ENCODE measurements at regions not wholly inside any gene's neighbourhood (a gene's known extent, or its start where the extent isn't known, plus 50 kb on each side); places are given as distances from the start of the nearest gene placed in this dataset.
"Not testable (repeated sequence)": the region's sequence is repeated elsewhere in the genome, so short reads cannot be mapped to it uniquely, and the experiment has no call there.

GRCh38 chr3:184491867-184492615, 69.5 kb upstream of the EPHB3 start:
- DNase-seq (no peak), FAIRE-seq (no peak)
- WGBS, 3 donors: 21 to 26% (median 25%) methylated on average over 34 of the region's 34 CpGs
- no peak overlapping the region for H3K4me3 ChIP-seq (ENCODE audit: low read depth in 1 of 3, low read length in 3 of 3)
- no peaks in the 10 kb centered on the region for H3K36me3 ChIP-seq (ENCODE audit: control insufficient read depth in 3 of 3, insufficient read depth in 2 of 3, low read depth in 1 of 3, low read length in 3 of 3)
- H3K27me3 ChIP-seq (ENCODE audit: control insufficient read depth in 3 of 3, insufficient read depth in 3 of 3, low read length in 3 of 3): peaks cover 0 to 71% (median 17%) of the 10 kb centered on the region in 3 donors
- H3K27ac ChIP-seq (ENCODE audit: low read depth in 1 of 3, low read length in 2 of 3): no peak overlapping the region
- peaks cover 0 to 3% (median 0%) of the 10 kb centered on the region in 3 donors for H3K4me1 ChIP-seq (ENCODE audit: control insufficient read depth in 3 of 3, insufficient read depth in 2 of 3, low read depth in 1 of 3, low read length in 2 of 3)
- no peaks in the 10 kb centered on the region for H3K9me3 ChIP-seq (ENCODE audit: control insufficient read depth in 2 of 2, insufficient read depth in 1 of 2, low read depth in 1 of 2, low read length in 1 of 2)

- DNase-seq (no peak), FAIRE-seq (no peak)
- Histone ChIP-seq H3K4me1 (ENCODE audit: control insufficient read depth in 3 of 3, insufficient read depth in 2 of 3, low read depth in 1 of 3, low read length in 2 of 3) (no peaks in the 10 kb centered on the region), H3K27me3 (ENCODE audit: control insufficient read depth in 3 of 3, insufficient read depth in 3 of 3, low read length in 3 of 3) (peaks cover 0 to 40% (median 9%) of the 10 kb centered on the region in 3 donors), H3K36me3 (ENCODE audit: control insufficient read depth in 3 of 3, insufficient read depth in 2 of 3, low read depth in 1 of 3, low read length in 3 of 3) (no peaks in the 10 kb centered on the region), H3K4me3 (ENCODE audit: low read depth in 1 of 3, low read length in 3 of 3) (no peak overlapping the region), H3K27ac (ENCODE audit: low read depth in 1 of 3, low read length in 2 of 3) (no peak overlapping the region), H3K9me3 (ENCODE audit: control insufficient read depth in 2 of 2, insufficient read depth in 1 of 2, low read depth in 1 of 2, low read length in 1 of 2) (peaks cover 0 to under 1% of the 10 kb centered on the region in 2 donors)
- WGBS, 3 donors: 75 to 81% (median 77%) methylated on average over 3 of the region's 3 CpGs
Measured at GRCh38 chr3:184496933-184497332, 64.7 kb upstream of the EPHB3 start.

GRCh38 chr3:184497804-184498203, 63.8 kb upstream of the EPHB3 start:
- H3K27ac ChIP-seq (ENCODE audit: low read depth in 1 of 3, low read length in 2 of 3): no peak overlapping the region
- H3K4me3 ChIP-seq (ENCODE audit: low read depth in 1 of 3, low read length in 3 of 3): no peak overlapping the region
- H3K4me1 ChIP-seq (ENCODE audit: control insufficient read depth in 3 of 3, insufficient read depth in 2 of 3, low read depth in 1 of 3, low read length in 2 of 3): no peaks in the 10 kb centered on the region
- H3K9me3 ChIP-seq (ENCODE audit: control insufficient read depth in 2 of 2, insufficient read depth in 1 of 2, low read depth in 1 of 2, low read length in 1 of 2): peaks cover 0 to 8% of the 10 kb centered on the region in 2 donors
- no peaks in the 10 kb centered on the region for H3K36me3 ChIP-seq (ENCODE audit: control insufficient read depth in 3 of 3, insufficient read depth in 2 of 3, low read depth in 1 of 3, low read length in 3 of 3)
- H3K27me3 ChIP-seq (ENCODE audit: control insufficient read depth in 3 of 3, insufficient read depth in 3 of 3, low read length in 3 of 3): peaks cover 0 to 33% (median 9%) of the 10 kb centered on the region in 3 donors
- WGBS, 3 donors: 79 to 85% (median 83%) methylated on average over 2 of the region's 2 CpGs
- FAIRE-seq (no peak), DNase-seq (no peak)

- FAIRE-seq (no peak), DNase-seq (no peak)
- Histone ChIP-seq H3K36me3 (ENCODE audit: control insufficient read depth in 3 of 3, insufficient read depth in 2 of 3, low read depth in 1 of 3, low read length in 3 of 3) (no peaks in the 10 kb centered on the region), H3K27me3 (ENCODE audit: control insufficient read depth in 3 of 3, insufficient read depth in 3 of 3, low read length in 3 of 3) (peaks cover 0 to 20% (median 0%) of the 10 kb centered on the region in 3 donors), H3K27ac (ENCODE audit: low read depth in 1 of 3, low read length in 2 of 3) (no peak overlapping the region), H3K4me1 (ENCODE audit: control insufficient read depth in 3 of 3, insufficient read depth in 2 of 3, low read depth in 1 of 3, low read length in 2 of 3) (no peaks in the 10 kb centered on the region), H3K4me3 (ENCODE audit: low read depth in 1 of 3, low read length in 3 of 3) (no peak overlapping the region), H3K9me3 (ENCODE audit: control insufficient read depth in 2 of 2, insufficient read depth in 1 of 2, low read depth in 1 of 2, low read length in 1 of 2) (peaks cover 0 to 10% of the 10 kb centered on the region in 2 donors)
- 58 to 67% (median 62%) methylated on average over 12 of the region's 12 CpGs for WGBS, 3 donors
Measured at GRCh38 chr3:184498986-184499606, 62.5 kb upstream of the EPHB3 start.

- DNase-seq: no peak
- Histone ChIP-seq H3K27ac (ENCODE audit: low read depth in 1 of 3, low read length in 2 of 3) (no peak overlapping the region), H3K4me1 (ENCODE audit: control insufficient read depth in 3 of 3, insufficient read depth in 2 of 3, low read depth in 1 of 3, low read length in 2 of 3) (no peaks in the 10 kb centered on the region), H3K27me3 (ENCODE audit: control insufficient read depth in 3 of 3, insufficient read depth in 3 of 3, low read length in 3 of 3) (peaks cover 0 to 23% (median 0%) of the 10 kb centered on the region in 3 donors), H3K9me3 (ENCODE audit: control insufficient read depth in 2 of 2, insufficient read depth in 1 of 2, low read depth in 1 of 2, low read length in 1 of 2) (peaks cover 0 to 10% of the 10 kb centered on the region in 2 donors), H3K36me3 (ENCODE audit: control insufficient read depth in 3 of 3, insufficient read depth in 2 of 3, low read depth in 1 of 3, low read length in 3 of 3) (no peaks in the 10 kb centered on the region), H3K4me3 (ENCODE audit: low read depth in 1 of 3, low read length in 3 of 3) (no peak overlapping the region)
- 56 to 67% (median 64%) methylated on average over 12 of the region's 12 CpGs for WGBS, 3 donors
- FAIRE-seq: no peak
Measured at GRCh38 chr3:184500344-184500923, 61.2 kb upstream of the EPHB3 start.

GRCh38 chr3:184502123-184502667, 59.4 kb upstream of the EPHB3 start:
- DNase-seq (no peak), FAIRE-seq (no peak)
- peaks cover 0 to 10% of the 10 kb centered on the region in 2 donors for H3K9me3 ChIP-seq (ENCODE audit: control insufficient read depth in 2 of 2, insufficient read depth in 1 of 2, low read depth in 1 of 2, low read length in 1 of 2)
- WGBS, 3 donors: 88 to 91% (median 89%) methylated on average over 4 of the region's 4 CpGs
- H3K4me3 ChIP-seq (ENCODE audit: low read depth in 1 of 3, low read length in 3 of 3): no peak overlapping the region
- H3K27ac ChIP-seq (ENCODE audit: low read depth in 1 of 3, low read length in 2 of 3): no peak overlapping the region
- H3K4me1 ChIP-seq (ENCODE audit: control insufficient read depth in 3 of 3, insufficient read depth in 2 of 3, low read depth in 1 of 3, low read length in 2 of 3): no peaks in the 10 kb centered on the region
- H3K36me3 ChIP-seq (ENCODE audit: control insufficient read depth in 3 of 3, insufficient read depth in 2 of 3, low read depth in 1 of 3, low read length in 3 of 3): no peaks in the 10 kb centered on the region
- H3K27me3 ChIP-seq (ENCODE audit: control insufficient read depth in 3 of 3, insufficient read depth in 3 of 3, low read length in 3 of 3): peaks cover 0 to 26% (median 0%) of the 10 kb centered on the region in 3 donors

GRCh38 chr3:184502841-184503240, 58.7 kb upstream of the EPHB3 start:
- H3K4me3 ChIP-seq (ENCODE audit: low read depth in 1 of 3, low read length in 3 of 3); H3K36me3 ChIP-seq (ENCODE audit: control insufficient read depth in 3 of 3, insufficient read depth in 2 of 3, low read depth in 1 of 3, low read length in 3 of 3); H3K4me1 ChIP-seq (ENCODE audit: control insufficient read depth in 3 of 3, insufficient read depth in 2 of 3, low read depth in 1 of 3, low read length in 2 of 3); H3K27ac ChIP-seq (ENCODE audit: low read depth in 1 of 3, low read length in 2 of 3); DNase-seq; FAIRE-seq: not testable (repeated sequence)
- peaks cover 0 to 10% of the 10 kb centered on the region in 2 donors for H3K9me3 ChIP-seq (ENCODE audit: control insufficient read depth in 2 of 2, insufficient read depth in 1 of 2, low read depth in 1 of 2, low read length in 1 of 2)
- H3K27me3 ChIP-seq (ENCODE audit: control insufficient read depth in 3 of 3, insufficient read depth in 3 of 3, low read length in 3 of 3): peaks cover 0 to 26% (median 0%) of the 10 kb centered on the region in 3 donors
- 42 to 67% (median 62%) methylated on average over 6 of the region's 6 CpGs for WGBS, 3 donors

GRCh38 chr3:184503647-184504046, 57.9 kb upstream of the EPHB3 start:
- DNase-seq (no peak), FAIRE-seq (no peak)
- H3K4me3 ChIP-seq (ENCODE audit: low read depth in 1 of 3, low read length in 3 of 3): no peak overlapping the region
- no peak overlapping the region for H3K27ac ChIP-seq (ENCODE audit: low read depth in 1 of 3, low read length in 2 of 3)
- peaks cover 0 to 10% of the 10 kb centered on the region in 2 donors for H3K9me3 ChIP-seq (ENCODE audit: control insufficient read depth in 2 of 2, insufficient read depth in 1 of 2, low read depth in 1 of 2, low read length in 1 of 2)
- WGBS, 3 donors: 41 to 84% (median 58%) methylated on average over 2 of the region's 2 CpGs
- H3K4me1 ChIP-seq (ENCODE audit: control insufficient read depth in 3 of 3, insufficient read depth in 2 of 3, low read depth in 1 of 3, low read length in 2 of 3): no peaks in the 10 kb centered on the region
- H3K36me3 ChIP-seq (ENCODE audit: control insufficient read depth in 3 of 3, insufficient read depth in 2 of 3, low read depth in 1 of 3, low read length in 3 of 3): no peaks in the 10 kb centered on the region
- peaks cover 0 to 33% (median 0%) of the 10 kb centered on the region in 3 donors for H3K27me3 ChIP-seq (ENCODE audit: control insufficient read depth in 3 of 3, insufficient read depth in 3 of 3, low read length in 3 of 3)
